Adrenal gland (tissue), 5 donors: ENCODE measurements at regions not wholly inside any gene's neighbourhood (a gene's known extent, or its start where the extent isn't known, plus 50 kb on each side); places are given as distances from the start of the nearest gene placed in this dataset.

Experiments
- CTCF ChIP-seq, 6 experiments: fragments of 450-650 bp in 4 of 6; fragments of 200-600 bp in 2 of 6; sonication (generic) in 1 of 6; IDR thresholded peaks; 1 replicate in 5 of 6; 2 replicates in 1 of 6; pipeline versions ENCODE4 v1.5.1 to v1.8.0; 2016 to 2021; ENCODE audit warnings: antibody characterized with exemption in 6 of 6, mild to moderate bottlenecking in 2 of 6, moderate library complexity in 1 of 6
- POLR2A ChIP-seq, 2 donors: fragments of 450-650 bp; IDR thresholded peaks; one replicate each; pipeline ENCODE4 v1.6.1; 2017; ENCODE audit warnings: antibody characterized with exemption in 2 of 2, mild to moderate bottlenecking in 2 of 2, moderate library complexity in 1 of 2
- donor health status: DM: no; HTN: no; CAD: no.

GRCh38 chr18:1544016-1544415, 639.3 kb downstream of the ADCYAP1 start:
- no peak for TF ChIP-seq CTCF (IDR thresholded peaks at IDR 0.05)
- TF ChIP-seq POLR2A (IDR thresholded peaks at IDR 0.05) = no peak
